Adrenal gland (tissue), 9 donors: ENCODE measurements at regions not wholly inside any gene's neighbourhood (a gene's known extent, or its start where the extent isn't known, plus 50 kb on each side); places are given as distances from the start of the nearest gene placed in this dataset.

Experiments used
- DNase-seq, 7 donors: peaks; one replicate each; pipeline ENCODE4 v3.0.0-alpha.2; 2019 to 2020
- H3K27ac ChIP-seq, 5 donors: fragments of 200-600 bp; sonication (generic) in 4 of 5; 1 replicate in 3 of 5; 2 replicates in 2 of 5; pipeline versions ENCODE4 v1.5.1 to v1.8.0; 2016 to 2020; ENCODE audit warnings: mild to moderate bottlenecking in 1 of 5
- H3K27me3 ChIP-seq: fragments of 200-600 bp; 2 replicates; pipeline ENCODE4 v1.8.0; 2021
- H3K36me3 ChIP-seq, 2 donors: fragments of 200-600 bp; replicated peaks in 1 of 2; 1 replicate in 1 of 2; 2 replicates in 1 of 2; pipeline versions ENCODE4 v1.5.1 to v1.8.0; 2018 to 2022
- H3K4me1 ChIP-seq, 2 donors: fragments of 200-600 bp; replicated peaks in 1 of 2; 1 replicate in 1 of 2; 2 replicates in 1 of 2; pipeline versions ENCODE4 v1.5.1 to v1.8.0; 2018 to 2021
- H3K4me3 ChIP-seq, 4 donors: fragments of 200-600 bp; sonication (generic) in 3 of 4; one replicate each; pipeline ENCODE4 v1.5.1; 2016 to 2018
- H3K9me3 ChIP-seq, 3 donors: fragments of 200-600 bp; sonication (generic) in 1 of 3; replicated peaks in 1 of 3; 1 replicate in 2 of 3; 2 replicates in 1 of 3; pipeline versions ENCODE4 v1.5.1 to v1.8.0; 2016 to 2021
- POLR2A ChIP-seq, 2 donors: fragments of 450-650 bp; IDR thresholded peaks; one replicate each; pipeline ENCODE4 v1.6.1; 2017; ENCODE audit warnings: antibody characterized with exemption in 2 of 2, mild to moderate bottlenecking in 2 of 2, moderate library complexity in 1 of 2
- WGBS, 4 donors: extraction: QIAGEN DNeasy Blood & Tissue Kit in 2 of 4; methylation state at CpG; one replicate each; pipeline versions ENCODE4 v1.1.5 to v1.1.7; 2013 to 2017; 5-methylcytosine and 5-hydroxymethylcytosine counted together
- intact Hi-C, 2 donors: fragments of 100-400 bp; cut with DNase I; formaldehyde crosslinking; loops; one replicate each; pipeline versions ENCODE4 v1.14.1 to v1.15.0; 2022 to 2023
- TF ChIP-seq, protein P1 (sequence below), 6 experiments: fragments of 450-650 bp in 4 of 6; fragments of 200-600 bp in 2 of 6; sonication (generic) in 1 of 6; IDR thresholded peaks; 1 replicate in 5 of 6; 2 replicates in 1 of 6; pipeline versions ENCODE4 v1.5.1 to v1.8.0; 2016 to 2021; ENCODE audit warnings: antibody characterized with exemption in 6 of 6, mild to moderate bottlenecking in 2 of 6, moderate library complexity in 1 of 6
- donor health status: healthy with polysubstance abuse.
- donor health status: Bipolar disorder and iron deficiency.
- donor health status: DM: yes; HTN: yes; CAD: no.
- donor health status: DM: no; HTN: no; CAD: no.
- donor health status: DM: no; HTN: no; CAD: no.

DNA sequence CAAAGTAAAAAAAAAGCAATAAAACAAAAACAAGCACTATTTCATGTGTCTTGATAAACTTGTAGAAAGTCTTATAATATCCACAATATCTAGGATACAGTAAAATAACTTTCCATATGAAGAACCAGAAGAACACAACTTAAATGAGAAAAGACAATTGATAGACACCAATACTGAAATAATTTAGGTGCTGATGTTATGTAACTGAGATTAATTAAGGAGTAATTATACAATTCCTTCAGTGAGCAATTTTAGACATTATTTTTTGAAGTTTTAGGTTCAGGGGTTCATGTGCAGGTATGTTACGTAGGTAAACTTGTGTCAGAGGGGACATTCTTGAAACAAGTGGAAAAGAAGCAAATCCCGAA, 88.3 kb upstream of the VPREB1 start:
- Histone ChIP-seq H3K9me3 (no peaks in the 10 kb centered on the region), H3K27ac (no peak overlapping the region), H3K27me3 (no peaks in the 10 kb centered on the region), H3K36me3 (no peaks in the 10 kb centered on the region), H3K4me3 (no peak overlapping the region), H3K4me1 (no peaks in the 10 kb centered on the region)
- TF ChIP-seq POLR2A (IDR thresholded peaks at IDR 0.05): no peak
- TF ChIP-seq, protein P1, sequence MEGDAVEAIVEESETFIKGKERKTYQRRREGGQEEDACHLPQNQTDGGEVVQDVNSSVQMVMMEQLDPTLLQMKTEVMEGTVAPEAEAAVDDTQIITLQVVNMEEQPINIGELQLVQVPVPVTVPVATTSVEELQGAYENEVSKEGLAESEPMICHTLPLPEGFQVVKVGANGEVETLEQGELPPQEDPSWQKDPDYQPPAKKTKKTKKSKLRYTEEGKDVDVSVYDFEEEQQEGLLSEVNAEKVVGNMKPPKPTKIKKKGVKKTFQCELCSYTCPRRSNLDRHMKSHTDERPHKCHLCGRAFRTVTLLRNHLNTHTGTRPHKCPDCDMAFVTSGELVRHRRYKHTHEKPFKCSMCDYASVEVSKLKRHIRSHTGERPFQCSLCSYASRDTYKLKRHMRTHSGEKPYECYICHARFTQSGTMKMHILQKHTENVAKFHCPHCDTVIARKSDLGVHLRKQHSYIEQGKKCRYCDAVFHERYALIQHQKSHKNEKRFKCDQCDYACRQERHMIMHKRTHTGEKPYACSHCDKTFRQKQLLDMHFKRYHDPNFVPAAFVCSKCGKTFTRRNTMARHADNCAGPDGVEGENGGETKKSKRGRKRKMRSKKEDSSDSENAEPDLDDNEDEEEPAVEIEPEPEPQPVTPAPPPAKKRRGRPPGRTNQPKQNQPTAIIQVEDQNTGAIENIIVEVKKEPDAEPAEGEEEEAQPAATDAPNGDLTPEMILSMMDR (IDR thresholded peaks at IDR 0.05): no peak
- intact Hi-C loops: no loop called here
- DNase-seq: no peak
- WGBS, 4 donors: 3 to 59% (median 40%) methylated on average over 2 of the region's 2 CpGs

GRCh38 chr22:22155607-22156006, 89.0 kb upstream of the VPREB1 start:
- no peaks in the 10 kb centered on the region for H3K36me3 ChIP-seq
- TF ChIP-seq POLR2A (IDR thresholded peaks at IDR 0.05): no peak
- TF ChIP-seq, protein P1 (IDR thresholded peaks at IDR 0.05): no peak
- H3K4me3 ChIP-seq: no peak overlapping the region
- peaks cover 7% of the 10 kb centered on the region for H3K27me3 ChIP-seq
- no peak overlapping the region for H3K27ac ChIP-seq
- no peaks in the 10 kb centered on the region for H3K4me1 ChIP-seq
- WGBS, 4 donors: 63 to 80% (median 69%) methylated on average over 2 of the region's 2 CpGs
- H3K9me3 ChIP-seq: no peaks in the 10 kb centered on the region
- intact Hi-C loops: no loop called here
- DNase-seq: no peak

GRCh38 chr22:22155146-22155545, 89.4 kb upstream of the VPREB1 start:
- Histone ChIP-seq H3K36me3 (no peaks in the 10 kb centered on the region), H3K4me1 (no peaks in the 10 kb centered on the region), H3K4me3 (no peak overlapping the region), H3K27me3 (peaks cover 7% of the 10 kb centered on the region), H3K9me3 (no peaks in the 10 kb centered on the region), H3K27ac (no peak overlapping the region)
- TF ChIP-seq, protein P1 (IDR thresholded peaks at IDR 0.05): no peak
- TF ChIP-seq POLR2A (IDR thresholded peaks at IDR 0.05): no peak
- 36 to 52% (median 44%) methylated on average over 2 of the region's 2 CpGs for WGBS, 4 donors
- intact Hi-C loops: no loop called here
- no peak for DNase-seq

DNA sequence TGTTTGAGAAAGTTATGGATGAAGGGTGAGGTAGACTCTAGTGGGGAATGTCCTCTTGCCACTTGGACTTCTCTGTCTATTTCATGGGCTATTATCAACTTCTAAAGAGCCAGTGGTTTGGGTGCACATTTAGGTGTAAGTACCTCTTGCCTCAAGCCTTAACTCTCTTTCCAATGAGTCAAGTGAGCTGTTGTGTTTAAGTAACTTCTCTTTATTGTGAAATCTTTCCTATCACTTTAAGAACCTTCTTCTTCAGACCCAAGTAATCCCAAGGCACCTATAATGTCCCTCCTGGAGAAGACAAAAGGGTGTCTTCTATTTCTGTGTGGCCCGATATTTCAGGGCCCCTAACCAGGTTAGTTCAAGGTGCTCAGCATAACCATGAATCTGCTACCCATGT, 90.5 kb upstream of the VPREB1 start:
- WGBS, 4 donors: 63 to 80% (median 77%) methylated on average over 1 of the region's 1 CpG
- no peak overlapping the region for H3K27ac ChIP-seq
- H3K4me3 ChIP-seq: no peak overlapping the region
- no peaks in the 10 kb centered on the region for H3K4me1 ChIP-seq
- intact Hi-C loops: no loop called here
- TF ChIP-seq, protein P1 (IDR thresholded peaks at IDR 0.05): no peak
- no peak for TF ChIP-seq POLR2A (IDR thresholded peaks at IDR 0.05)
- no peaks in the 10 kb centered on the region for H3K9me3 ChIP-seq
- H3K27me3 ChIP-seq: peaks cover 7% of the 10 kb centered on the region
- no peak for DNase-seq
- H3K36me3 ChIP-seq: no peaks in the 10 kb centered on the region
